Smooth muscle cell (in vitro differentiated cells): ENCODE measurements at regions not wholly inside any gene's neighbourhood (a gene's known extent, or its start where the extent isn't known, plus 50 kb on each side); places are given as distances from the start of the nearest gene placed in this dataset.
A peak's percentile ranks its signal among the peaks of the same experiment; 100 is the strongest.

Experiments used
- DNase-seq: peaks from one replicate; lab custom pipeline; 2025; ENCODE audit not compliant: unreplicated experiment; lab: John Stamatoyannopoulos, UW
- H2AFZ ChIP-seq: fragments of 200-600 bp; sonication (generic); 2 replicates; pipeline ENCODE4 v1.6.0; 2016; ENCODE audit warnings: antibody characterized with exemption, low read depth, mild to moderate bottlenecking
- H3F3A ChIP-seq: fragments of 200-600 bp; sonication (generic); 2 replicates; pipeline ENCODE4 v1.6.0; 2017; ENCODE audit warnings: antibody characterized with exemption, low read depth
- H3K27ac ChIP-seq: fragments of 200-600 bp; sonication (generic); 2 replicates; pipeline ENCODE4 v1.5.1; 2016; ENCODE audit warnings: low read depth, mild to moderate bottlenecking
- H3K27me3 ChIP-seq: fragments of 200-600 bp; sonication (generic); 2 replicates; pipeline ENCODE4 v1.6.1; 2016; ENCODE audit warnings: low read depth, mild to moderate bottlenecking
- H3K36me3 ChIP-seq: fragments of 200-600 bp; sonication (generic); 2 replicates; pipeline ENCODE4 v1.5.1; 2016; ENCODE audit warnings: low read depth
- H3K4me1 ChIP-seq: fragments of 200-600 bp; sonication (generic); 2 replicates; pipeline ENCODE4 v1.5.1; 2016; ENCODE audit warnings: low read depth
- H3K4me2 ChIP-seq: fragments of 200-600 bp; sonication (generic); 2 replicates; pipeline ENCODE4 v1.6.0; 2016; ENCODE audit warnings: mild to moderate bottlenecking
- H3K4me3 ChIP-seq: fragments of 200-600 bp; sonication (generic); 2 replicates; pipeline ENCODE4 v1.5.1; 2016; ENCODE audit warnings: mild to moderate bottlenecking
- H3K79me2 ChIP-seq: fragments of 200-600 bp; sonication (generic); 2 replicates; pipeline ENCODE4 v1.6.0; 2016; ENCODE audit warnings: low read depth, mild to moderate bottlenecking
- H3K9ac ChIP-seq: fragments of 200-600 bp; sonication (generic); 2 replicates; pipeline ENCODE4 v1.6.0; 2016; ENCODE audit warnings: low read depth
- H3K9me3 ChIP-seq: fragments of 200-600 bp; sonication (generic); replicated peaks from 2 replicates; pipeline ENCODE4 v1.5.1; 2016; ENCODE audit warnings: low read depth
- H4K20me1 ChIP-seq: fragments of 200-600 bp; sonication (generic); 2 replicates; pipeline ENCODE4 v1.6.0; 2016; ENCODE audit warnings: low read depth
- WGBS: methylation state at CpG from one replicate; pipeline ENCODE4 v1.1.7; 2016; ENCODE audit warnings: low lambda C conversion rate; 5-methylcytosine and 5-hydroxymethylcytosine counted together
- TF ChIP-seq, protein P1 (sequence below): fragments of 200-600 bp; sonication (generic); IDR thresholded peaks from 2 replicates; pipeline ENCODE4 v1.5.1; 2017; ENCODE audit warnings: borderline replicate concordance, mild to moderate bottlenecking, antibody characterized with exemption; ENCODE audit not compliant: insufficient read depth, poor library complexity, severe bottlenecking

DNA sequence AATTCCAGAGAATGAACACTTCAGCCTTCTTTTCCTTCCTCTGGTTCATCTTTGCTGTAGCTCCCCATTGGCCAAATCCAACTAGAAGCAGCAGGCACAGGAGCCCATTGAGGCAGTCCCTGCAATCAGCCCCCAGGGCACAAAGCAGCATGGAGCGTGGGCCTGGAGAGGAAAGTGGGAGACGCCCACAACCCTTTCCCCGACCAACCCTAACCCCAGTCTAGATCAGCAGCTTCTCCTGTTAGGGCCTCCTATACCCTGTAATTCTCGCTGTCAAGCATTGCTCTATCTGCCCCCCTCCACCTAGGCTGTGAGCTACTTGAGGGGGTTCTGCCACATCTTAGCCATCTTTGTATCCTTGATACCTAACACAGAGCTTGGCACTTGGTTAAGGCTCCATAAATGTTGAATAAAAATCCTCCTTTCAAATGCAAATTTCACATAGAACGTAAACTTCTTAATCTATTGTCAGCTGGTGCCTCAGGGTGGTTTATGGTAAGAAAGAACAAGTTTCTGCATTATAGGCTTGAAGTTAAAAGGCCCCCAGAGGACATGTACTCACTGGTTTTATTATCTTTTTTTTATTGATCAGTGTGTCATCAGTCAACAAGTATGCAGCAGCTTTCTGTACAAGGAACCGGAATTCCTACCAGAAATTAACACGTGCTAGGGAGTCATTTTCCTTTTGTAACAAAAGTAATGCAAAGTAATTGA, 97.9 kb upstream of the PFN2 start:
- no peaks in the 10 kb centered on the region for H3K79me2 ChIP-seq
- no peaks in the 10 kb centered on the region for H3K27me3 ChIP-seq
- no peaks in the 10 kb centered on the region for H3K9me3 ChIP-seq
- peaks cover 7% of the 10 kb centered on the region for H3F3A ChIP-seq
- no peak overlapping the region for H2AFZ ChIP-seq
- no peaks in the 10 kb centered on the region for H3K4me1 ChIP-seq
- no peaks in the 10 kb centered on the region for H4K20me1 ChIP-seq
- H3K4me2 ChIP-seq, result no peak overlapping the region
- H3K4me3 ChIP-seq, result no peak overlapping the region
- TF ChIP-seq, protein P1, sequence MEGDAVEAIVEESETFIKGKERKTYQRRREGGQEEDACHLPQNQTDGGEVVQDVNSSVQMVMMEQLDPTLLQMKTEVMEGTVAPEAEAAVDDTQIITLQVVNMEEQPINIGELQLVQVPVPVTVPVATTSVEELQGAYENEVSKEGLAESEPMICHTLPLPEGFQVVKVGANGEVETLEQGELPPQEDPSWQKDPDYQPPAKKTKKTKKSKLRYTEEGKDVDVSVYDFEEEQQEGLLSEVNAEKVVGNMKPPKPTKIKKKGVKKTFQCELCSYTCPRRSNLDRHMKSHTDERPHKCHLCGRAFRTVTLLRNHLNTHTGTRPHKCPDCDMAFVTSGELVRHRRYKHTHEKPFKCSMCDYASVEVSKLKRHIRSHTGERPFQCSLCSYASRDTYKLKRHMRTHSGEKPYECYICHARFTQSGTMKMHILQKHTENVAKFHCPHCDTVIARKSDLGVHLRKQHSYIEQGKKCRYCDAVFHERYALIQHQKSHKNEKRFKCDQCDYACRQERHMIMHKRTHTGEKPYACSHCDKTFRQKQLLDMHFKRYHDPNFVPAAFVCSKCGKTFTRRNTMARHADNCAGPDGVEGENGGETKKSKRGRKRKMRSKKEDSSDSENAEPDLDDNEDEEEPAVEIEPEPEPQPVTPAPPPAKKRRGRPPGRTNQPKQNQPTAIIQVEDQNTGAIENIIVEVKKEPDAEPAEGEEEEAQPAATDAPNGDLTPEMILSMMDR, result no peak
- 64% methylated on average over 7 of the region's 7 CpGs for WGBS
- H3K27ac ChIP-seq, result no peak overlapping the region
- no peak overlapping the region for H3K9ac ChIP-seq
- no peaks in the 10 kb centered on the region for H3K36me3 ChIP-seq
- DNase-seq, result no peak

- H3K79me2 ChIP-seq, result no peaks in the 10 kb centered on the region
- no peak overlapping the region for H3K4me2 ChIP-seq
- H3K9ac ChIP-seq, result no peak overlapping the region
- H3K27ac ChIP-seq, result no peak overlapping the region
- no peaks in the 10 kb centered on the region for H3K27me3 ChIP-seq
- H3F3A ChIP-seq, result peaks cover 16% of the 10 kb centered on the region
- H3K4me1 ChIP-seq, result peaks cover 5% of the 10 kb centered on the region
- no peak for DNase-seq
- H3K36me3 ChIP-seq, result no peaks in the 10 kb centered on the region
- 93% methylated on average over 3 of the region's 3 CpGs for WGBS
- no peaks in the 10 kb centered on the region for H3K9me3 ChIP-seq
- TF ChIP-seq, protein P1, result no peak
- H2AFZ ChIP-seq, result no peak overlapping the region
- no peak overlapping the region for H3K4me3 ChIP-seq
- no peaks in the 10 kb centered on the region for H4K20me1 ChIP-seq
These were observed 96.9 kb upstream of the PFN2 start for GRCh38 chr3:150067561-150067960.

GRCh38 chr3:150064971-150065370, 94.3 kb upstream of the PFN2 start:
- no peak for DNase-seq
- H4K20me1 ChIP-seq, result no peaks in the 10 kb centered on the region
- H3K36me3 ChIP-seq, result no peaks in the 10 kb centered on the region
- H3K9me3 ChIP-seq, result no peaks in the 10 kb centered on the region
- no peak overlapping the region for H3K4me3 ChIP-seq
- WGBS, result 90% methylated on average over 2 of the region's 2 CpGs
- H3K27ac ChIP-seq, result no peak overlapping the region
- H2AFZ ChIP-seq, result no peak overlapping the region
- H3K9ac ChIP-seq, result no peak overlapping the region
- H3K27me3 ChIP-seq, result no peaks in the 10 kb centered on the region
- H3K4me1 ChIP-seq, result peaks cover 10% of the 10 kb centered on the region
- TF ChIP-seq, protein P1, result no peak
- H3K79me2 ChIP-seq, result no peaks in the 10 kb centered on the region
- H3F3A ChIP-seq, result peaks cover 20% of the 10 kb centered on the region
- H3K4me2 ChIP-seq, result no peak overlapping the region

GRCh38 chr3:150063237-150063636, 92.5 kb upstream of the PFN2 start:
- Histone ChIP-seq H3K4me1 (peaks cover 18% of the 10 kb centered on the region), H3K4me3 (no peak overlapping the region), H3K36me3 (no peaks in the 10 kb centered on the region), H2AFZ (no peak overlapping the region), H3K9ac (peak overlapping the region; percentile 57), H3K4me2 (peak overlapping the region; percentile 79), H3K27me3 (no peaks in the 10 kb centered on the region), H3K79me2 (no peaks in the 10 kb centered on the region), H3K27ac (peak overlapping the region; percentile 91), H3K9me3 (no peaks in the 10 kb centered on the region), H4K20me1 (no peaks in the 10 kb centered on the region), H3F3A (peaks cover 28% of the 10 kb centered on the region)
- no peak for DNase-seq
- TF ChIP-seq, protein P1, result no peak
- 71% methylated on average over 1 of the region's 1 CpG for WGBS
